C4-2B (cell line): ENCODE measurements at regions not wholly inside any gene's neighbourhood (a gene's known extent, or its start where the extent isn't known, plus 50 kb on each side); places are given as distances from the start of the nearest gene placed in this dataset.

Experiments used
- CTCF ChIP-seq: fragments of 450-650 bp; conservative IDR thresholded peaks from 2 replicates; pipeline ENCODE4 v1.5.1; 2017; ENCODE audit warnings: mild to moderate bottlenecking
- ZFX ChIP-seq: fragments of 450-650 bp; IDR thresholded peaks from 2 replicates; pipeline ENCODE4 v1.6.1; 2017

- TF ChIP-seq CTCF (no peak), ZFX (no peak)
Measured at GRCh38 chr10:22135591-22135990, 82.2 kb downstream of the EBLN1 start.
